ENCODE measurements at regions not wholly inside any gene's neighbourhood (a gene's known extent, or its start where the extent isn't known, plus 50 kb on each side); places are given as distances from the start of the nearest gene placed in this dataset.

DNA sequence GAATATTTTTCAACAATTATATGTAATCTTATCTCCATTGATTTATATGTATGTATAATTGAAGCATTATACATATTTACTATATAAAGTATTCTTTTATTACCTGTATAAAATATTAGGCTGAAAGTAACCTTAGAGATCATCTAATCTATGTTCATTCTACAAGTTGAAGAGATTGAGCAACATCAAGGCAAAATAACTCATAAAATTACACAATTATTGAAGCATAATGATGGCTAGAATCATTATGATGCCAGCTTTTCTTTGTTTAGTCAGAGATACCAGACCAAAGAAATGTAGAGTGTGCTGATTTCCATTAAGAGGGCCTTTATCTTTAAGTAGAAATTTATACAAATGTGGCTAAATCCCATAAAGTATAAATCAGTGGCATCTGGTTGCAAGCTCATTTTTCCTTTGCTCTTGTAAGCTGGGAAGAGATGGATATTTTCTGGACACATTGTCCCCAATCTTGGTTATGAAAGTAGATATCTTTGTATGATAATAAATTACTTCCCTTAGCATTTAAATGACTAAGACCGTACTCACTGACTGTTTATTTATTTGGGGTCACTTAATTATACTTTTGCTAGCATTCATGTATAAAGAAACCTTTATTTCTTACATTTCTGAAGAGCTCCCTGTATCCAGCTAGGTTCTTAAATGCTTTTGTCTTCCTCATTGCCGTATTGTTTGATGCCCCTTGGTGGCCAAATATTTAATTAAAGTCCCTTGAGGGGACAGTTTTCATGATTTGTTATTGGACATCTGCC lies 339.8 kb downstream of the PCDH7 start:
- TF ChIP-seq, protein P1, sequence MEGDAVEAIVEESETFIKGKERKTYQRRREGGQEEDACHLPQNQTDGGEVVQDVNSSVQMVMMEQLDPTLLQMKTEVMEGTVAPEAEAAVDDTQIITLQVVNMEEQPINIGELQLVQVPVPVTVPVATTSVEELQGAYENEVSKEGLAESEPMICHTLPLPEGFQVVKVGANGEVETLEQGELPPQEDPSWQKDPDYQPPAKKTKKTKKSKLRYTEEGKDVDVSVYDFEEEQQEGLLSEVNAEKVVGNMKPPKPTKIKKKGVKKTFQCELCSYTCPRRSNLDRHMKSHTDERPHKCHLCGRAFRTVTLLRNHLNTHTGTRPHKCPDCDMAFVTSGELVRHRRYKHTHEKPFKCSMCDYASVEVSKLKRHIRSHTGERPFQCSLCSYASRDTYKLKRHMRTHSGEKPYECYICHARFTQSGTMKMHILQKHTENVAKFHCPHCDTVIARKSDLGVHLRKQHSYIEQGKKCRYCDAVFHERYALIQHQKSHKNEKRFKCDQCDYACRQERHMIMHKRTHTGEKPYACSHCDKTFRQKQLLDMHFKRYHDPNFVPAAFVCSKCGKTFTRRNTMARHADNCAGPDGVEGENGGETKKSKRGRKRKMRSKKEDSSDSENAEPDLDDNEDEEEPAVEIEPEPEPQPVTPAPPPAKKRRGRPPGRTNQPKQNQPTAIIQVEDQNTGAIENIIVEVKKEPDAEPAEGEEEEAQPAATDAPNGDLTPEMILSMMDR (conservative IDR thresholded peaks at IDR 0.05; ENCODE audit: low read depth, low read length) = no peak
- TF ChIP-seq EZH2 (IDR thresholded peaks at IDR 0.05; ENCODE audit: borderline replicate concordance, low read depth, low read length, poor library complexity, severe bottlenecking) = no peak
